H9 (cell line): ENCODE measurements at regions not wholly inside any gene's neighbourhood (a gene's known extent, or its start where the extent isn't known, plus 50 kb on each side); places are given as distances from the start of the nearest gene placed in this dataset.

Experiments used
- DNase-seq: peaks from one replicate; pipeline ENCODE4 v3.0.0-alpha.2; 2017
- H2AFZ ChIP-seq: one replicate; pipeline ENCODE4 v1.6.1; 2013; ENCODE audit warnings: mild to moderate bottlenecking, low read length, control low read depth, moderate library complexity
- H2AK5ac ChIP-seq: 2 replicates; pipeline ENCODE4 v1.6.1; 2013; ENCODE audit warnings: low read length, control low read depth, mixed read lengths; ENCODE audit not compliant: insufficient read length
- H2BK120ac ChIP-seq: one replicate; pipeline ENCODE4 v1.6.1; 2013; ENCODE audit warnings: low read depth, mild to moderate bottlenecking, low read length, control low read depth, inconsistent platforms; ENCODE audit not compliant: poor library complexity, severe bottlenecking
- H2BK12ac ChIP-seq: 2 replicates; pipeline ENCODE4 v1.6.1; 2013; ENCODE audit warnings: low read length, control low read depth, mixed read lengths, low read depth; ENCODE audit not compliant: insufficient read length
- H2BK15ac ChIP-seq: 2 replicates; pipeline ENCODE4 v1.6.1; 2013; ENCODE audit warnings: low read depth, low read length, control low read depth
- H2BK20ac ChIP-seq: one replicate; pipeline ENCODE4 v1.6.1; 2013; ENCODE audit warnings: low read depth, mild to moderate bottlenecking, low read length, control low read depth, inconsistent platforms; ENCODE audit not compliant: poor library complexity, severe bottlenecking
- H2BK5ac ChIP-seq: 2 replicates; pipeline ENCODE4 v1.6.1; 2013; ENCODE audit warnings: low read length, control low read depth, mixed read lengths; ENCODE audit not compliant: insufficient read length
- H3K14ac ChIP-seq: 2 replicates; pipeline ENCODE4 v1.6.1; 2013; ENCODE audit warnings: low read length, control low read depth; ENCODE audit not compliant: insufficient read depth
- H3K18ac ChIP-seq: 2 replicates; pipeline ENCODE4 v1.6.1; 2013; ENCODE audit warnings: low read depth, mild to moderate bottlenecking, mixed read lengths, low read length, control low read depth; ENCODE audit not compliant: insufficient read length
- H3K23ac ChIP-seq: 2 replicates; pipeline ENCODE4 v1.6.1; 2013; ENCODE audit warnings: low read length, control low read depth, mixed read lengths, low read depth; ENCODE audit not compliant: insufficient read length
- H3K23me2 ChIP-seq: 2 replicates; pipeline ENCODE4 v1.6.1; 2013; ENCODE audit warnings: low read depth, mild to moderate bottlenecking, mixed read lengths, low read length, control low read depth; ENCODE audit not compliant: insufficient read length, poor library complexity, severe bottlenecking
- H3K27ac ChIP-seq: 2 replicates; pipeline ENCODE4 v1.5.1; 2013; ENCODE audit warnings: low read length, control low read depth, mixed read lengths, low read depth; ENCODE audit not compliant: insufficient read length
- H3K27me3 ChIP-seq: 2 replicates; pipeline ENCODE4 v1.6.1; 2013; ENCODE audit warnings: low read length, control low read depth, inconsistent platforms; ENCODE audit not compliant: insufficient read depth
- H3K4ac ChIP-seq: 2 replicates; pipeline ENCODE4 v1.6.1; 2013; ENCODE audit warnings: low read depth, mild to moderate bottlenecking, control low read depth, inconsistent platforms, low read length, moderate library complexity
- H3K4me1 ChIP-seq: 2 replicates; pipeline ENCODE4 v1.6.1; 2013; ENCODE audit warnings: low read length, control low read depth, inconsistent platforms; ENCODE audit not compliant: insufficient read depth
- H3K4me2 ChIP-seq: 2 replicates; pipeline ENCODE4 v1.6.1; 2013; ENCODE audit warnings: low read length, control low read depth, mixed read lengths; ENCODE audit not compliant: insufficient read length, insufficient read depth
- H3K56ac ChIP-seq: 2 replicates; pipeline ENCODE4 v1.6.1; 2013; ENCODE audit warnings: low read depth, mild to moderate bottlenecking, mixed read lengths, low read length, control low read depth; ENCODE audit not compliant: insufficient read length
- H3K79me1 ChIP-seq: 2 replicates; pipeline ENCODE4 v1.6.1; 2013; ENCODE audit warnings: low read depth, mild to moderate bottlenecking, moderate library complexity, low read length, control low read depth, inconsistent platforms; ENCODE audit not compliant: insufficient read depth, poor library complexity, severe bottlenecking
- H3K79me2 ChIP-seq: 2 replicates; pipeline ENCODE4 v1.6.1; 2013; ENCODE audit warnings: low read length, control low read depth, inconsistent platforms; ENCODE audit not compliant: insufficient read depth
- H3K9ac ChIP-seq: 2 replicates; pipeline ENCODE4 v1.6.1; 2013; ENCODE audit warnings: low read length, control low read depth, mixed read lengths; ENCODE audit not compliant: insufficient read length; ENCODE audit errors: extremely low read depth
- H3K9me3 ChIP-seq: one replicate; pipeline ENCODE4 v1.6.1; 2013; ENCODE audit warnings: low read depth, low read length, inconsistent platforms; ENCODE audit not compliant: control insufficient read depth
- H3T11ph ChIP-seq: one replicate; pipeline ENCODE4 v1.6.1; 2013; ENCODE audit warnings: mild to moderate bottlenecking, low read length, control low read depth, inconsistent platforms
- H4K20me1 ChIP-seq: one replicate; pipeline ENCODE4 v1.6.1; 2013; ENCODE audit not compliant: control insufficient read depth, insufficient read length, insufficient read depth
- H4K5ac ChIP-seq: 2 replicates; pipeline ENCODE4 v1.6.1; 2013; ENCODE audit warnings: low read depth, mild to moderate bottlenecking, mixed read lengths, low read length, control low read depth; ENCODE audit not compliant: insufficient read length
- H4K8ac ChIP-seq: replicated peaks from 2 replicates; pipeline ENCODE4 v1.6.1; 2013; ENCODE audit warnings: low read length, control low read depth, mixed read lengths, low read depth; ENCODE audit not compliant: insufficient read length
- H4K91ac ChIP-seq: 2 replicates; pipeline ENCODE4 v1.6.1; 2013; ENCODE audit warnings: low read depth, mild to moderate bottlenecking, moderate library complexity, mixed read lengths, low read length, control low read depth; ENCODE audit not compliant: insufficient read length
- H3K27ac Mint-ChIP-seq, 3 experiments: 2 replicates in 2 of 3; 3 replicates in 1 of 3; pipeline ENCODE4 v1.8.0; 2020 to 2021; ENCODE audit warnings: mixed read lengths in 3 of 3, mild to moderate bottlenecking in 1 of 3, moderate library complexity in 1 of 3
- H3K27me3 Mint-ChIP-seq: 2 replicates; pipeline ENCODE4 v1.8.0; 2021; ENCODE audit warnings: low read depth, mild to moderate bottlenecking, moderate library complexity, mixed read lengths
- H3K36me3 Mint-ChIP-seq, 3 experiments: 2 replicates in 2 of 3; 3 replicates in 1 of 3; pipeline ENCODE4 v1.8.0; 2020 to 2021; ENCODE audit warnings: low read depth in 3 of 3, mixed read lengths in 3 of 3; ENCODE audit not compliant: insufficient read depth in 1 of 3
- H3K4me1 Mint-ChIP-seq, 2 experiments: 2 replicates each; pipeline ENCODE4 v1.8.0; 2020; ENCODE audit warnings: mixed read lengths in 2 of 2
- H3K4me3 Mint-ChIP-seq, 2 experiments: 2 replicates in 1 of 2; 3 replicates in 1 of 2; pipeline ENCODE4 v1.8.0; 2020 to 2021; ENCODE audit warnings: mild to moderate bottlenecking in 2 of 2, mixed read lengths in 2 of 2, moderate library complexity in 1 of 2
- H3K9me3 Mint-ChIP-seq, 2 experiments: 2 replicates in 1 of 2; 3 replicates in 1 of 2; pipeline ENCODE4 v1.8.0; 2020; ENCODE audit warnings: mild to moderate bottlenecking in 2 of 2, mixed read lengths in 2 of 2, moderate library complexity in 1 of 2
- CTCF ChIP-seq: fragments of 200-600 bp; sonication (generic); conservative IDR thresholded peaks from 3 replicates; pipeline ENCODE4 v1.8.0; 2021; ENCODE audit warnings: antibody characterized with exemption, mild to moderate bottlenecking
- WGBS: extraction: QIAGEN DNeasy Blood & Tissue Kit; methylation state at CpG from one replicate; pipeline ENCODE4 v1.1.7; 2013; ENCODE audit warnings: missing lambda C conversion rate, low lambda C conversion rate, mixed read lengths; ENCODE audit not compliant: insufficient read length; ENCODE audit errors: extremely low coverage; 5-methylcytosine and 5-hydroxymethylcytosine counted together

- H2AFZ ChIP-seq = no peak overlapping the region
- H3K27ac ChIP-seq = no peak overlapping the region
- H3K4ac ChIP-seq = no peak overlapping the region
- H4K8ac ChIP-seq = no peak overlapping the region
- no peaks in the 10 kb centered on the region for H3K79me1 ChIP-seq
- H3K18ac ChIP-seq = no peak overlapping the region
- TF ChIP-seq CTCF = no peak
- H3K56ac ChIP-seq = no peak overlapping the region
- no peak for DNase-seq
- no peak overlapping the region for H3T11ph ChIP-seq
- no peak overlapping the region for H2BK15ac ChIP-seq
- H2BK5ac ChIP-seq = no peak overlapping the region
- H2BK120ac ChIP-seq = no peak overlapping the region
- no peak overlapping the region for H2AK5ac ChIP-seq
- H3K36me3 Mint-ChIP-seq = no peaks in the 10 kb centered on the region
- H3K4me3 Mint-ChIP-seq = no peak overlapping the region
- peaks cover 21 to 36% of the 10 kb centered on the region in 2 experiments for H3K4me1 Mint-ChIP-seq
- H3K4me1 ChIP-seq = peaks cover 3% of the 10 kb centered on the region
- no CpG with 5 or more reads among the region's 3 CpGs for WGBS
- H2BK20ac ChIP-seq = no peak overlapping the region
- no peaks in the 10 kb centered on the region for H3K79me2 ChIP-seq
- no peaks in the 10 kb centered on the region for H3K9me3 ChIP-seq
- H2BK12ac ChIP-seq = no peak overlapping the region
- H3K27me3 ChIP-seq = no peaks in the 10 kb centered on the region
- peaks cover 4% of the 10 kb centered on the region for H3K27me3 Mint-ChIP-seq
- H3K4me2 ChIP-seq = no peak overlapping the region
- H4K5ac ChIP-seq = no peak overlapping the region
- H4K20me1 ChIP-seq = no peaks in the 10 kb centered on the region
- no peak overlapping the region for H3K23ac ChIP-seq
- H3K27ac Mint-ChIP-seq = no peak overlapping the region
- H3K14ac ChIP-seq = no peak overlapping the region
- peaks cover 0 to 2% of the 10 kb centered on the region in 2 experiments; a peak in 2 of 5 replicates for H3K9me3 Mint-ChIP-seq
- H3K23me2 ChIP-seq = no peaks in the 10 kb centered on the region
- H4K91ac ChIP-seq = no peak overlapping the region
- H3K9ac ChIP-seq = no peak overlapping the region
Measured at GRCh38 chr2:9773903-9774239, 69.4 kb upstream of the TAF1B start.
